ENCODE measurements at regions not wholly inside any gene's neighbourhood (a gene's known extent, or its start where the extent isn't known, plus 50 kb on each side); places are given as distances from the start of the nearest gene placed in this dataset.

DNA sequence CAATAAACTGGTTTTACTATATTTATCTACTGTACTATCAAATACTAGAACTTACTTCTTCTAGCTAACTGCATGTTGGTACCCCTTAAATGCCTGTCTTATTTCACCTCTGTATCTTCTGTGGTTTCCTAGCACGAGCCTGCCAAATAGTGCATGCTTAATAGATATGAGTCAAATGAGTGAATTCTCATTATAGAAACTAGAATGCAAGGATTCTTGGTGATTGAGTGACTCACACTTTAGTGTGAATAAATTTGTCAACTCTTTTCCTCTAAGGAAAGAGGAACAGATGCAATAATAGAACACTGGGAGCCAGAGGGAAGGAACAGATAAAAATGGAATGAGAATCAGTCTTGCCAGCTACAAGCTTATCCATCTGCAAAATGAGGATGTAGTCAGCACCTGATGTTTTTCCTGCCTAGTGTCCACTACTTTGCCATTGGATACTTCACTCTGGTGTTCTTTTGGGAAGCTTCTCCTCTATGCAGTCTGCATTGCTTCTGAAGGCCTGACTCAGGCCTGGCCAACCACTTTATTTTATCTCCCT lies 189.1 kb upstream of the CADPS start:
- intact Hi-C loops (cut with DNase I) = no loop called here
- H3K36me3 ChIP-seq = no peaks in the 10 kb centered on the region

DNA sequence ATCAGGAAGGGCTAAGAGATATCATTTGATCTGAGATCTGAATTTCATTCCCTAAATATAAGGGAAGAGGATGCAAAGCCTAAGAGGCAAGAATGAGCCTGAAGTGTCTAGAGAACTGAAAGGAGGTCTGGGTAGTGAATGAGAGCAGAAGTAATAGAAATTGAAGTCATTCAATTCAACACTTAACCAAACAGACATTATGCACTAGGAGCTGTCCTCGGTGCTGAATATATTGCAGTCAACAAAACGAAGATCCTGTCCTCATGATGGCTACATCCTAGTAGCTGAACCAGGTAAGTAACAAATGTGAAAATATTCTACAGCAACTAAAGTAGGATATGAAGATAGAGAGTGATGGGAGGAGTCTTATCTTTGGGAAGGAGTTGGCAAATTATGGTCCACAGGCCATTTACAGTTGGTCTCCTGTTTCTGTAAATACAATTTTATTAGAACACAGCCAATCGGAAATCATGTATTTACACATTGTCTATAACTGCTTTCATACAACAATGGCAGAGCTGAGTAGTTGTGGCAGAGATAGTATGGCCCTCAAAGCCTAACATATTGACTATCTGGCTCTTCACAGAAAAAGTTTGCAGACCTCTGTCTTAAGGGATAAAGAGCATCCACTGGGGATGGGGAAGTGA lies 192.9 kb upstream of the CADPS start:
- no peak for TF ChIP-seq POLR2A (IDR thresholded peaks at IDR 0.05)
- no peaks in the 10 kb centered on the region for H3K36me3 ChIP-seq
- no peaks in the 10 kb centered on the region for H3K9me3 ChIP-seq
- 21 to 34% methylated on average over 3 of the region's 3 CpGs for WGBS, 2 donors
- no peak for DNase-seq
- no peak overlapping the region for H3K4me3 ChIP-seq
- H3K4me1 ChIP-seq = no peaks in the 10 kb centered on the region
- no peaks in the 10 kb centered on the region for H3K27me3 ChIP-seq
- intact Hi-C loops (cut with DNase I) = no loop called here
- no peak overlapping the region for H3K27ac ChIP-seq

More for the DNA sequence above, 189.1 kb upstream of the CADPS start:
- Histone ChIP-seq H3K4me3 (no peak overlapping the region), H3K27ac (no peak overlapping the region), H3K4me1 (no peaks in the 10 kb centered on the region), H3K9me3 (no peaks in the 10 kb centered on the region), H3K27me3 (no peaks in the 10 kb centered on the region)
- TF ChIP-seq EP300 (IDR thresholded peaks at IDR 0.05) (no peak), POLR2A (IDR thresholded peaks at IDR 0.05) (no peak), POLR2AphosphoS5 (IDR thresholded peaks at IDR 0.05) (no peak), CTCF (IDR thresholded peaks at IDR 0.05) (no peak)
- no peak for DNase-seq
- 67 to 75% methylated on average over 1 of the region's 1 CpG for WGBS, 2 donors

DNA sequence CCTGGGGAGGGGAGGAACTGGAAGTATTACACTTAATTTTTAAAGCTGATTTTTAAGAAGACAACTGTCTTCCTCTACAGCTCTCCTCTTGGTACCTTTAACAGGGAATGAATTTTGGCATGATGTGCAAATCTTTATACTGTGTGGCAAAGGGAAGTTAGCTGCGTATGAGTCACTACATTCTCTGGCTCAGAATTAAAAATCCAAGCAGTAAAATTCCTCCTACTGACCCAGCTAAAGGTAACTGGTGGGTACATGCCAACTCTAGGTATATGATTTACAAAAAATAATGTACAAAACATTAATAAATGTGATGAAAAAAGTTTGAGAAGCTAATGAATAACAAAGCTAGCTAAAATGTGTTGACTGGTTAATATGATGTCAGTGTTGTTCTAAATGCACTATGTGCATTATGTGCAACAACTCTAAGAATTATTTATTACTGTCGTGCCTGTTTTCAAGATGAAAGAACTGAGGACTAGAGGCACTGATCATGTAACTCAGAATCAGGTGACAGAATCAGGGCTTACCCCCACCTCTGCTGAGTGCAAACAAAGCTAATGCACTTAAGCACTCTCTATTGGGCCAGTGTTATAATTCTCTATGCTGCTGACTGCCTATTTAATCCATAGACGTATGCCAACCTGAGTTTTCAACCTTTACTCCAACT lies 194.7 kb upstream of the CADPS start:
- no peaks in the 10 kb centered on the region for H3K36me3 ChIP-seq
- intact Hi-C loops (cut with DNase I) = no loop called here
- no peak for DNase-seq

DNA sequence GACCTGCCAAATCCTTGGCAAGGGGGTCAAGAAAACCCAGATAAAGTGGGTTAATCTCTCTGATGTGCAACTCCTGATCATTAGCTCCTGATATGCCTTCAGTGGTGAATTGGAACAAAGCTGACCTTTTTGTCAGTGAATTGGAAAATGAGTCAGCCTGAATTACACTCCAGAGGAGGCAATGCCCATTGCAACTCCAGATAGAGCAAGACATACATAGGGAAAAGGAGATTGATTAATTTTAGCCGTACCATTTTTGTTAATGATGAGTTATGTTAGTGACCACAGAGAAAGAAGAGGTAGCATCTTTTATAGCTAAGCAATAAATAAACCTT lies 195.2 kb upstream of the CADPS start:
- 80 to 88% methylated on average over 1 of the region's 1 CpG for WGBS, 2 donors
- no peaks in the 10 kb centered on the region for H3K9me3 ChIP-seq
- no peak overlapping the region for H3K4me3 ChIP-seq
- no peaks in the 10 kb centered on the region for H3K27me3 ChIP-seq
- H3K4me1 ChIP-seq = no peaks in the 10 kb centered on the region
- DNase-seq = no peak
- H3K36me3 ChIP-seq = no peaks in the 10 kb centered on the region
- no peak for TF ChIP-seq EP300 (IDR thresholded peaks at IDR 0.05)
- TF ChIP-seq POLR2AphosphoS5 (IDR thresholded peaks at IDR 0.05) = no peak
- no peak for TF ChIP-seq CTCF (IDR thresholded peaks at IDR 0.05)
- intact Hi-C loops (cut with DNase I) = no loop called here
- no peak overlapping the region for H3K27ac ChIP-seq

More for the DNA sequence above, 194.7 kb upstream of the CADPS start:
- Histone ChIP-seq H3K4me3 (no peak overlapping the region), H3K27ac (no peak overlapping the region), H3K4me1 (no peaks in the 10 kb centered on the region), H3K27me3 (no peaks in the 10 kb centered on the region), H3K9me3 (no peaks in the 10 kb centered on the region)
- WGBS, 2 donors = 45 to 57% methylated on average over 3 of the region's 3 CpGs
- TF ChIP-seq EP300 (IDR thresholded peaks at IDR 0.05) (no peak), POLR2A (IDR thresholded peaks at IDR 0.05) (no peak), POLR2AphosphoS5 (IDR thresholded peaks at IDR 0.05) (no peak), CTCF (IDR thresholded peaks at IDR 0.05) (no peak)

DNA sequence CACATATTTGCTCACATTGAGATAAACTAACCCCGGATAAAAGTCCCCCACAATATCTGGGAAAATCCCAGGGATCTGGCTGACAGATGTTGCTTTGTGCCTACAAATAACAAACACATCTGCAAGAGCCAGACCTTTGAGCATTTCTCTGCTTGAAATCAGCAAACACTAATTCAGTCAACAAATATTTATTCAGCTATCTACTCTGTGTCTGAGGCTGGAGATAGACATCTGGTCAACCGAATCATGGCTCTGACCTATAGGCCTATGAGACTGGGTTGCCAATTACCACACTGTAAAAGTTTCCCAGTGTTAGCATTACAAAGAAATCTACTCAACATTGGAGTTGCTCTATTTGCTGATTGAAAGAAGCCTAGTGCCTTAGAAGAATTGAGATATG lies 201.1 kb upstream of the CADPS start:
- DNase-seq = no peak

More for the DNA sequence above, 201.1 kb upstream of the CADPS start:
- H3K9me3 ChIP-seq = no peaks in the 10 kb centered on the region
- TF ChIP-seq EP300 (IDR thresholded peaks at IDR 0.05) (no peak), POLR2A (IDR thresholded peaks at IDR 0.05) (no peak), CTCF (IDR thresholded peaks at IDR 0.05) (no peak), POLR2AphosphoS5 (IDR thresholded peaks at IDR 0.05) (no peak)
- H3K4me3 ChIP-seq = no peak overlapping the region
- no peaks in the 10 kb centered on the region for H3K4me1 ChIP-seq
- no peak overlapping the region for H3K27ac ChIP-seq
- intact Hi-C loops (cut with DNase I) = no loop called here
- H3K27me3 ChIP-seq = no peaks in the 10 kb centered on the region
- WGBS, 2 donors = 31 to 61% methylated on average over 2 of the region's 2 CpGs
- H3K36me3 ChIP-seq = no peaks in the 10 kb centered on the region

All from sigmoid colon (tissue), 6 donors.